GM21367 (cell line): ENCODE measurements at regions not wholly inside any gene's neighbourhood (a gene's known extent, or its start where the extent isn't known, plus 50 kb on each side); places are given as distances from the start of the nearest gene placed in this dataset.

Experiments
- ATAC-seq: cut with Tn5 transposase; IDR thresholded peaks from one replicate; pipeline ENCODE4 v1.9.1; 2021; ENCODE audit not compliant: unreplicated experiment

DNA sequence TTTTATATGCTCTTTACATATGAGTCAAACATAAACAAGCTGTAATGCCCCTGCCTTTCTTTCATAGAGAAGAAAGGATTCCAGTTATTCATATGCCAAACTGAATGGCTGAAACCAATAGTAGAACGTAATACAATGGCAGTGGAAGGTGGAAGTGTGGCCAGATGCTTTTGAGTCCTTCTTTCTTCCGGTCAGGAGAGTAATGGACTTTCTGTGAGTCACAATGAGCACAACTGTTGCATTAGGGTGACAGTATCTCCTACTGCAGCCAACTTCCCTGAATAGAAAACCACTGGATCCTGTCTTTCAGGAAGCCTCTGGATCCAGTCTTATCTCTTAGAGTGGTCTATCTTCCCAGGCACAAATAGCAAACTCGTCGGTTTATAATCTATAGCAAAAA is 855.2 kb downstream of the MAT2B start:
- no peak for ATAC-seq

DNA sequence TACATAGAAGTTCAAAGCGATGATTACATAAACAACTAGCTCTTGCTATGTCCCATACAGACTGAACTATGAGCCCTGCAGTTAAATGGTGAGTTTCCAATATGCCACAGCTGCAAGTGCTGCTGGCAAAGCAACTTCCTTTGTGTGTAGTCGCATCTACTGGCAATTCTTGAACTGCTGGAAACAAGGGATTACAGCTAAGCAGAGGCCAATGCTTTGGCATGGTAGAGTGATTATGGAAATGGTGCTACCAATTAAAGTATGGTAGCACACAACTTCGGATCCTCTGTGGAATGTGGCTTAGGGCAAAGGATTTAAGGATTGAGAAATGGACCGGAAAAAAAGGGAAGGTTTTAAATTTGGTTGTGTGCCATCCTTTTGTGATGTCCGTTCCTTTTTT is 856.6 kb downstream of the MAT2B start:
- no peak for ATAC-seq

DNA sequence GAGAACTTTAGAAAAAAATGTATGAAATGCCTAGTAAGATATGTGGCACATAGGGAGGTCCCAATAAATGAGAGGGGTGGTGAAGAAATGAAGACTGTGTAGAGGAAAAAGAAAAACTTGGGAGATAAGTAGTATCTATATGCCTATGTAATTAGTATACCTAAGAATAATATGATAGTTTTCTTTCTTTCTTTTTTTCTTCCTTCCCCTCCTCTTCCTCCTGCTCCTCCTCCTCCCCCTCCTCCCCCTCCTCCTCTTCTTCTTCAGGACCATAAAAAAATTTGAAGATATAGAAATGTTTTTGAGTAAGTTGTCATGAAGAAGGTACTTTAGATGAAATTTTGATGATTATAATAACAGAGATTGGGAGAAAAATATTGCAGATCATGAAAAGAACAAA is 857.4 kb downstream of the MAT2B start:
- no peak for ATAC-seq

DNA sequence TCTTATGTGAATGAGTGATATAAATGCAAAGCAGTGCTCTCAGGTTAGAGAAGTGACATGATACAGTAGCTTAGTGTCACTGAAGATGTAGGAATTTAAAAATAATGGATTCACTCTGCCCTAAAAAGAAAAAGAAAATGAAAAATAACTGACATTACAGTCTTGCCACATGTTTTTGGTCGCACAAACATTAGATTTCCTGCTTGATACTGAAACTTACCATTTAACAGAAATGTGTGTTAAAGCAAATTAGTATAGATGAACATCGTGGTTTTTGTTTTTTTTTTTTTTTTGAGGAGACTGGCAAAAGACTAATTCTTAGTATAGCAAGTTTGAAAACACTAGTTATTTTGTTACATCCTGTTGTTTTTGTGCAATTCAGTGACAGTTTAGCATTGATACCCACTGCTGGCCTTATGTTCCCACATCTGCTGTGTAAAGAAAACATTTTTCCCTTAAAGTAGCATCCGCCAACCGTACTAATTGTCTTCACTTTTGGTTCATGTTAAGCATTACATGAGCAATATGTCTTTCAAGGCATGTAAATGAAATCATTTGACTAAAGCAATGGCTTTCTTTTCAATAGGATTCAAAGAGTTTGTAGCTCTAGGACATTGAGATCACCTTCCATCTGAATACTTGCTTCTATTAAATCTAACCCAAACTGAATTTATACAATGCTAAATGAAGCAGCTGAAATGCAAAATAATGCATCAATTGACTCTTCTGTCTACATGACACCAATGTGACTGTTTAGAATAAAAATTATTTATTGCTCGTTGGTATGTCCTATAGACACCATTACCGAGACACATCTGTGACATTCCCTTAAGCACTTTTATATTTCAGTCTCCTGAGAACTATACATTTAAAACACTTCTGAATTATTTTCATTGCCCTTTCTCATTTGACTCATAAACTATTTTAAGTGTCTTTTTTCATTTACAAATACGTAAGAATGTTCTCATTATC is 859.1 kb downstream of the MAT2B start:
- ATAC-seq = no peak

DNA sequence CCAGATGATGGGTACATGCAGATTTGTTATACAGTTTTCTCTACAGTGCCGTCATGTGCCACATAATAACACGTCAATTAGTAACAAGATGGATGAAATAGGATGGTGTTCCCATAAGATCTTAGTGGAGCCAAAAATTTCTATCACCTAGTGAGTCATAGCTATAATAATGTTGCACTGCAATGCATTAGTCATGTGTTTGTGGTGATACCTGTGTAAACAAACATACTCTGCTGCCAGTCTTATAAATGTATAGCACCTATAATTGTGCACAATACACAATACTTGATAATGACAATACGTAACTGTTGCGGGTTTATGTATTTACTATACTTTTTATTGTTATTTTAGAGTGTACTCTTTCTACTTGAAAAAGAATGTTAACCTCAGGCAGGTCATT is 865.4 kb downstream of the MAT2B start:
- ATAC-seq = no peak

DNA sequence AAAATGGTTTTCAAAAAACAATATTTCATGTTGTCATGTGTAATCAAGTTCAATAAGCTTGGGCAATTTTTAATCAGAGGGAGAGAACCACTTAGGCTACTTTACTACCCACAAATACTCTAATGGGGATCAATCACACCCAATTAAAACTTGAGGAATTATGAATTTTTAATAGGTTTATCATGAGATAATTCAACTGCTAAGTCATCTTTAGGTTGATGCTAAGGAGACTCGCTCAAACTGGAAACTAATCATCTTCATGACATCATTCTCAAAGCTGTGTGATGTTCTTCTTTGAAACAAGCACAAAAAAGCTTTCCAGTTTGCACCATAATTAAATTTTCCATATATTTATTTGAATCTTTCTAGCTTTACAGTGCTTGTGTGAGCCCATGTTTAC is 867.5 kb downstream of the MAT2B start:
- ATAC-seq = no peak

DNA sequence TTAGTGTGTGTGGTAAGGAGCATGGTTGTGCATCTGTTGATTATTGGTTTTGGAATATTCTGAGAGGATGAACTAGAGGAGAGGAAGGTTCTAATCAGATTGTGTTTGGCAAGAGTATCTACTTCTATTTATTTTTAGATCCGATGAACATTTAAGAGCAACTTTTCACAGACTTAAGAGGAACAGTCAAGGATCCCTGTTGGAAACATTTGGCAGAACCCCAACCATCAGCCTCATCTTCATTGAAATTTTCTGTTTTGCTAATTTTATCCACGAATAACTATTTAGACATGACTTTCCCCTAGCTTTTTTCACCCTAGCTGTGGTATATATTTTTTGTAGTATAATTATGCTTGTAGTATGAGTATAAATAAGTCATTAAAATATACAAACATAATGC is 868.5 kb downstream of the MAT2B start:
- ATAC-seq = no peak

DNA sequence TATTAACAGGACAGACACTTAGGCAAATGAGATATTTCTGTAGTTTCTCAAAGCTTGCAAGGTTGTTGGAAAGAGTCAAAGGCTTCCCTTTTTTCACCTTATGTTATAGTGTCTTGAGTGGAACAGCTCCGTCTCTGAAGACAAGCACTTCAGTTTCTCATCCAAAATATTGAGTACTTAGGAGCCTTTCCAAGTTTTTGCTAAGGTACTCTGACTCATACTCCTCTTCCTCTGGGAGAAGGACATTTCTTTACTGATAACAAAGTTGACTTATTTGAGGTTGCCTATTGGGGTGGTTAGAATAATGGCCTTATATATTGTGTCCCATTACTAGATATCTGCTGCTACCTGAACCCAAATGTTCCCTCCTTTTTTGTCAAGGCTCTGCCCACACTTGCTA is 869.6 kb downstream of the MAT2B start:
- no peak for ATAC-seq

DNA sequence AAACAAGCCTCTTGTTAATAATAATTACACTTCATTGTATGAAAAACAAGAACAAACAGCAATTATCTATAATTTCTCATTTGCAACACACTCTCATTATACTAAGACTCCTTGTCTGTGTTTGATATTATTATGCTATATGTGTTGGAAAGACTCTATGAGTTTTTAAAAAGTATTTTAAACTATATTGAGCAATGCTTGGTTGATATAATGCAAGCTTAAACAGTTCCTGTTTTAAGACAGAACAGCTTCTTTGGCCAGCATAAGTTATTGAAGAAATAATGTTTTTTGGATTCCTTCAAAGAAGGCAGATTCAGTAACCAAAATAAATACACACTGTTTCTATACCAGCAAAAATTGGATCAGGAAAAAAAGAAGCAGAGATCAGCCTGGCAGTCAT is 871.4 kb downstream of the MAT2B start:
- ATAC-seq = no peak

DNA sequence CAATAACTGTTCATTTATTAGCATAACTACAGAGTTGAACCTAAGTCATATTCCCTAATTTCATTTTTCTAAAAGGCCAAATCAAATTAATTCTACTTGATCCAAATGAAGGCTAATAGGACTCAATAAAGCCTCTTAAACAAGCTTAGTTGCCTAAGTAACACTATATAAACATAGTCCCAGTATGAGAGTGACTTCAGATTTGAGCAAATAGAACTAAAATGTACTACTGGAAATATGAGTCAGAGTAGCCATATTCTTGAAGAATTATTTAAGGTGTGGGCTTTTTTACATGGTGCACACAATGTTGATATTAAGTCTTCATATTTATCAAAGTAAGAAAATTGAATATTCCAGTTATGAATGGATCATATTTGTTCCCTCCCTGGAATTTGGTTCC is 872.3 kb downstream of the MAT2B start:
- no peak for ATAC-seq

DNA sequence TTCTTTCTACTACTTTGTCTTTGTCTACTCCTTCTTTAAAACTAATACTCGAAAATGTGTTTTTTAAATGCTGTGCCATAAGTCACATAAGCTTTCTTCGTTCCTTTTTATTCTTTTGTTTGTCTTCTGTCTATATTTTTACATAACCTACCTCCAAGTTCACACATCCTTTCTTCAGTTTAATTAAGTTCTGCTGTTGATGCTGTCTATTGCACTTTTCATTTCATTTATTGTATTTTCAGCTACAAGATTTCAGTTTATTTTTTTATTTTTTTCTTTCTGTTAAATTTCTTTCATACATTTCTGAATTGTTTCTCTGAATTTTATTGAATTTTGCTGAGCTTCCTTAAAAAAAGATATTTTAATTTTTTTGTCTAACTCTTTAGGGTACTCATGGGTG is 878.2 kb downstream of the MAT2B start:
- ATAC-seq = no peak

DNA sequence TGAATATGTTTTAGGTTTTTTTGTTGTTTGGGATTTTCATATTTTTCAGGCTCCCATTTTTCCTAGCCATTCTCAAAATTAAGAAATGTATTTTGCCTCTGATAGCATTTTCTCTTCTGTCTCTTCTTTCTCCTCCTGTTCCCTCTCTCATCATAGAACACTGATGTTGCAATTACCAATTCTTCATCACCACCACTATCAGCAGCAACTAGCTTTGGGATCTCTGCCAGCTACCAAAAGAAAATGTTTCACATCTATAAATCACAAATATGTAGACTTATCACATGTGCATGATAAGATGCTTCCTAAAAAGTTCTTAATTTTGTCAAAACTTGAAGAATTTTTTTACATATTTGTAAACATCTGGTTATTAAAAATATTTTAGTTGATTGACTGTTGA is 887.1 kb downstream of the MAT2B start:
- no peak for ATAC-seq

DNA sequence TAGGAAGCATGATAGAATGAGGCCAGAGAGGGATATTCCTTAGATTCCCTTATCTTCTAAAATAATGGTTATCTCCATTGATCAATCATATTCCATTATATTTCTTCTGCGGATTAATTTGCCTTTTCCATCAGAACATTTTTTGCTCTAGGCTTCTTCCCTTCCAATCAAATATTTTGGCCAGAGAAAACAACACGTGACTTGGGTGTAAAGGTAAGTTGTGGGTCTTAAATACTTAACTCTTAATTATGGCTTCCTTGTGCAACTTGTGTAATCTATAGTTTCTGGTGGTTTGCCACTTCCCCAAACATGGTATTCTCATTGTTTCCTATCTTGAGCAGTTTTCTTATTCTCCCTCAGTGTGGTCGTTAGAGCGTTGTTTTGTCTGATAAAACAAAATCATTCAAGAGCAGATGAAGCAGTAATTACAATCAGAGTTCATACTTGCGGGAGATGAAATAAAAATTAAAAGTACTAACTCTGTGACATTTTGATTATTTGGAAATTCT is 889.3 kb downstream of the MAT2B start:
- ATAC-seq = no peak

DNA sequence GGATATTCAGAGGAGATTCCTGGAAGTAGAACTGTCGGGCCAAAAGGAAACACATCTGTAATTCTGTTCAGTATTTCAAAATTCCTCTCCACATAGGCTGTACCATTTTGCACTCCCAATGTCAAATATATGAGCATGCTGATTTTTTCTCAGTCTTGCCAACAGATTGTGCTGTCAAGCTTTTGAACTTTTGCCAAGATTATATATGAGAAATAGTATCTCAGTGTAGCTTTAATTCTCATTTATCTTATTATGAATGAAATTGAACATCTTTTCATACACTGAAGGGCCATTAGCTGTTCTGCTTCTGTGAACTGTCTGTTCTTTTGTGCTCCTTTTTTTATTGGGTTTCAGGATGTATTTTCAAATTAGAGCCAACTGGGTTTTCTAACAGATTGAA is 907.1 kb downstream of the MAT2B start:
- no peak for ATAC-seq

DNA sequence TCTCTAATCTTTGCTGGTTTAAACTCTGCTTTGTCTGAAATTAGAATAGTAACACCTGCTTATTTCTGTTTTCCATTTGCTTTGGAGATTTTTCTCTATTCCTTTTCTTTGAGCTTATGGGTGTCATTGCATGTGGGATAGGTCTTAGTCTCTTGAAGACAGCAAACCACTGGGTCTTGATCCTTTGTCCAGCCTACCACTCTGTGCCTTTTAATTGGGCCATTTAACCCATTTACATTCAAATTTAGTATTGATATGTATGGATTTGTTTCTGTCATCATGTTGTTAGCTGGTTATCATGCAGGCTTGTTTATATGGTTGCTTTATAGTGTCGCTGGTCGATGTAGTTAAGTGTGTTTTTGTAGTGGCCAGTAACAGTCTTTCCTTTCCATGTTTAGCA is 914.7 kb downstream of the MAT2B start:
- no peak for ATAC-seq

DNA sequence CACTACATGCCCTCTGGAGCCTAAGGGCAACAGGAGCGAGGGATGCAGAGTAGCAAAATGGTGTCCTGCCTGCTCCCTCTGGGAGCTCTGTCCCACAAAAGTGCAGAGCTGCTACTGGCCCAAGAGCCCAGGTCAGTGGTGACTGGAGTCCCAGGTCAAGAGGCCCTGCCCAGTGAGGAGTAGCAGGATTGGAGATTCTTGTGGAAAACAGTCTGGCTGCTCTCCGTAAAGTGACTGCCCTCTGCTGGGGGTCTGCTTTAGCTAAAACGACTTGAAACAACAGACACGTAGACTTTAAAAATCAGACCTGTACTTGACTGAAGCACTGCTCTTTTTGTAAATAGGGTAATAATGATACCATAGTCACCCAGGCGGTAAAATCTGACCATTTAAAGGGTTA is 917.0 kb downstream of the MAT2B start:
- ATAC-seq = no peak

DNA sequence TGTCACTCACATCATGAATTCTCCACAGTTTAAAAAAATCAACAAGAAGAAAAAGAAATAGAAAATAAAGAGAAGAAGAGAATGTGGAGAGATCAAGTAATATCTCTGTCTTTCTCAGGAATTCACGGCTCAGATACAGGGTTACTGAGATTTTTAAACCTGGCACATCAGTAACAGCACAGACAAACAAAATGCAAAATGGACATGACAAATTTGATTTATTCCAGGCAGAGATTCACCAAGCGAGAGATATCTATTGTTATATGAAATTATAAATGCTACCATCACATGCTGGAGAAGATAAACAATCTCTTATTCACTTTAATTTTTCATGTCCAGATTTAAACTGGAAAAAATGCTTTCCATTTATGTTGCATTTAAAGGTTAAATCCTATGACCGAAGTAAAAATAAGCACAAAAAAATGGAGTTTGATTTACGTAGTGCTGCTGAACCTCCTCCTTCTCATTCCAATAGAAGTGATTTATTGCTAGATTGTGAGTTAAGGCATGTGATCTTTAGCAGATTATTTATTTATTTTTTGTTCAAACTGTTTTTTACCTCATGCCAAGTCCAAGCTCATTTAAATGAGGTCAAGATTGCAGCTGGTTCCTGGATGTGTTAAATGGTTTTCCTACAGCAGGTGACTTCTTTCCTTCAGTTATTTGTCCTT is 926.4 kb downstream of the MAT2B start:
- ATAC-seq = no peak

DNA sequence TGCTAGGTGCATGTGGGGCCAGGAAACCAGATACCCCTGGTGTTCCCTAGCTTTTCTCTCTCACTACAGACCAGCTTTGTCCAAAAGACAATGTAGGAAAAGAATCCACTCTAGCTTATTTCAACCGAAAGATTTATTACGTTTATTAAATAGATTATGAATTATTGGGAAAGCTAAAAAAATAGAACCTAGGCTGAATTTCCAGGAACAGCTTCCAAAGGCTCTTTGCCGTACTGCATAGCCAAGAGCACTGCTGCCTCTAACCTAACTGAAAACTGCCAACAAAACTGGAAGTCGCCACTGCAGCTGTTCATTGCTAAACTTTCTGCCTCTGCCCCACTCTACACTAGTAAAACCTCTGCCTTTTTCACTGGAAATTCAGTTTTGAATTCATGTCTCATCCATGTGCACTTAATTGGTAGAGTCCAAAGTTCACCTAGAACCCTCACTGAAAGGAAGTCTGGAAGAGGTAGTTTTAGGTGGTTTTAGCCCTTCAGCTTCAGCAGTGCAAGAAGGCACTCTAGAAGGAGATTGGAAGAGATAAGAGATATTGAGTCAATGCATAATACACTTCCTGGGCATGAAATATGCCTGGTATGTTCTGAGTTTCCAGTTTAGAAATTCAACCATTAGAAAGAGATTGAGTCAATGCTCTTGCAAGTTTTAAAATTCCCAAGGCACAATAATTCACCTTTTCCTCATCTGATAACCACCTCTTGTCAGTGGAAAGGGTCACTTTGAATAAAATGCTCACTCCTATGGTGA is 927.9 kb downstream of the MAT2B start:
- no peak for ATAC-seq

DNA sequence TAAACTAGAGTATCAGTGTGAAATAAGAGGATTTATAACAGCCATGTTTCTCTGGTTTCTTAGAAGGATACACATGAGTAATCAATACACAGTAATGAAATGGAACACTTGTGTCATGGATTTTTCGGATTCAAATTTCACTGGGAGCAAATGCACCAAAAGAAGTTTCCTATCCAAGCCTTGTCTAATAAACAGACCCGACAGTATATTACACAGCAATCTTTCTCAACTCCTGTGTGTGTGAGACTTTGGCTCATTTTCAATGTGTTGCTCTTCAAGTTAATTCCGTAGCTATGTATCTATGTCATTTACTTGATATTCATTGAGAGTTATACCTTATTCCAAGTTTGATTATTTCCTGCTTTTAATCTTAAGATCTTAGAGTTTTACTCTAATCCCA is 930.2 kb downstream of the MAT2B start:
- no peak for ATAC-seq

DNA sequence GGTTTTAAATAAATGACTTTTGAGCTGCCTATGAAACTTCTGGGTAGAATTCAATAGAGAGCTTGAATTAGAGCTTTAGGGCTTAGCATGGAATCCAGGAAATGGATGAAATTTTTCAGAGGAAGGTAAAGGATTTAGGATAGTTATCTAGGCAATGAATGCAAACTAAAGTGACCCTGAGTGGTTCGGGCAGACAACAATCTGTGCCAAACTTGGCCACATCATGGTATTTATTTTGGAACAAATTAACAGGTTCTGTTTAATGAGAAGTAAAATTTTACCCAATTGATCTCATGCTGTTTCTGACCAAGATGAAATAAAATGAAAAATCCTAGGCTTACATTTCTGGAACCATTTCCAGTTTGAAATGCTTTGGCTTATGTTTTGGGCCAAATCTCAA is 934.4 kb downstream of the MAT2B start:
- ATAC-seq = no peak

DNA sequence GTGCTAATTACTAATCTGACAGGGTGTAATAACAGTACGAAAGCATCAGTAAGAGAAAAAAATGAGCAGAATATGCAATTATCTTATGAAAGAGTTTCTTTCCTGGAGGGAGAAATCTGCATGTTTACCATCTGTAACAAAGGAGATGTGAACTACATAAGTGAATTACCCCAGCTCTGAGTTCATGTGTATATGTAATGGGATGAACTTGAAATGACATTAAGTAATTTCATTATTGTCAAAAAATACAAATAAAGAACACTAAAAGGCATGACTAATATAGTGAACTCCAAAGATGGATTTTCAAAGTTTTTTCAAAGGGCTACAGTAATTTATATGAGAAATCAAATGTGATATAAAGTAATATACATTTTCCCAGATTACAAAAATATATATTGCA is 944.0 kb downstream of the MAT2B start:
- no peak for ATAC-seq

DNA sequence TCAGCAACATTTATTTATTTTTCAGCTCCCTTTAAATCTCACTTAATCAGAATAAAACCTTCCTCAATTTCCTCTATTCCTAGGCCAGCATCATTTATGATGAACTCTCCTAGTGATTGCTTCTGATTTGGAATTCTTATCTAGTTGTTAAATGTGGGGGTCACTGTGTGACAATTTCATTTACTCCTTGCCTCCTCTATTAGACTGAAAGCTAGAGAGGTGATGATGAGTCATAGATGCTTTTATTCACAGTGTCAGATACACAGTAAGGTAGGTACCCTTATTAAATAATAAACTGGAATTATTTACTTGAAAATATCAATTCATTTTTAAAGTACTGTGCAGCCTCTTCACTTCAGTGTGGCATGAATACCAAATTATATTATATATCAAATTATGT is 960.6 kb downstream of the MAT2B start:
- no peak for ATAC-seq
